Endodermal cell (in vitro differentiated cells): ENCODE measurements at regions not wholly inside any gene's neighbourhood (a gene's known extent, or its start where the extent isn't known, plus 50 kb on each side); places are given as distances from the start of the nearest gene placed in this dataset.

Source experiments
- DNase-seq: peaks from one replicate; pipeline ENCODE4 v3.0.0-alpha.2; 2017
- H3K27ac ChIP-seq: 2 replicates; pipeline ENCODE4 v1.5.1; 2013; ENCODE audit warnings: mild to moderate bottlenecking, low read depth, low read length, moderate library complexity
- H3K27me3 ChIP-seq: 2 replicates; pipeline ENCODE4 v1.6.1; 2013; ENCODE audit warnings: mild to moderate bottlenecking, low read length, moderate library complexity; ENCODE audit not compliant: insufficient read depth, control insufficient read depth, poor library complexity, severe bottlenecking
- H3K36me3 ChIP-seq: 2 replicates; pipeline ENCODE4 v1.7.0; 2013; ENCODE audit warnings: mild to moderate bottlenecking, low read length, moderate library complexity; ENCODE audit not compliant: control insufficient read depth, insufficient read depth
- H3K4me1 ChIP-seq: one replicate; pipeline ENCODE4 v1.7.0; 2013; ENCODE audit warnings: low read length; ENCODE audit not compliant: control insufficient read depth, insufficient read depth
- H3K4me3 ChIP-seq: 2 replicates; pipeline ENCODE4 v1.5.1; 2013; ENCODE audit warnings: mild to moderate bottlenecking, low read length, moderate library complexity
- H3K9ac ChIP-seq: 2 replicates; pipeline ENCODE4 v1.6.1; 2013; ENCODE audit warnings: mild to moderate bottlenecking, low read length, moderate library complexity; ENCODE audit not compliant: poor library complexity, severe bottlenecking; ENCODE audit errors: extremely low read depth
- H3K9me3 ChIP-seq: 2 replicates; pipeline ENCODE4 v1.6.1; 2013; ENCODE audit warnings: mild to moderate bottlenecking, low read length, moderate library complexity; ENCODE audit not compliant: control insufficient read depth
- H3K27ac Mint-ChIP-seq: 2 replicates; pipeline ENCODE4 v1.8.0; 2020; ENCODE audit warnings: mixed read lengths
- H3K27me3 Mint-ChIP-seq: 2 replicates; pipeline ENCODE4 v1.8.0; 2021; ENCODE audit warnings: mild to moderate bottlenecking, mixed read lengths; ENCODE audit not compliant: insufficient read depth
- H3K36me3 Mint-ChIP-seq: 2 replicates; pipeline ENCODE4 v1.8.0; 2020; ENCODE audit warnings: low read depth, mixed read lengths
- H3K4me1 Mint-ChIP-seq: 2 replicates; pipeline ENCODE4 v1.8.0; 2020; ENCODE audit warnings: mixed read lengths
- H3K4me3 Mint-ChIP-seq: 2 replicates; pipeline ENCODE4 v1.8.0; 2020; ENCODE audit warnings: mild to moderate bottlenecking, moderate library complexity, mixed read lengths
- H3K9me3 Mint-ChIP-seq: 2 replicates; pipeline ENCODE4 v1.8.0; 2020; ENCODE audit warnings: mild to moderate bottlenecking, mixed read lengths
- CTCF ChIP-seq: fragments of 200-600 bp; sonication (generic); conservative IDR thresholded peaks from 2 replicates; pipeline ENCODE4 v1.5.0; 2021; ENCODE audit warnings: antibody characterized with exemption, mild to moderate bottlenecking
- WGBS, 2 experiments: methylation state at CpG; one replicate each; pipeline versions ENCODE4 v1.1.5 to v1.1.7; 2013; ENCODE audit warnings: missing lambda C conversion rate in 2 of 2, mixed read lengths in 1 of 2; ENCODE audit not compliant: insufficient coverage in 1 of 2, insufficient read length in 1 of 2; 5-methylcytosine and 5-hydroxymethylcytosine counted together

DNA sequence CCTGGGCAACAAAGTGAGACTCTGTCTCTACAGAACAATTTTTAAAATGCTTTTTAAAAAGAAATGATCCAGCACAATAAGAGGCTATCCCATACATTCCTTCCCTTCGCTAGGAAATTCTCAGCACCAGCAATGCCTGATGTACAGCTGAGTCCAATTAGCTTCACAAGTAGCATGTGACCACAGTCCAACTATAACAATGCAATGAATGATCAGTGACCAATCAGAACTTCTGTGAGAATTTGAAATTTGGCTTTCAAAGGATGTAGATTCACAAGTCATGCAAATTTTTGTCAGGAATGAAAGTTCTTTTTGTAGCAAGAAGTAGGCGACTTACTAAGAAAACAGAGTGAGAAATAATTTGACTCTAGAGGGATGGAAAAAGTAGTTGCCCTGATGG lies 278.5 kb upstream of the UGT8 start:
- Histone ChIP-seq H3K9me3 (peaks cover 10% of the 10 kb centered on the region), H3K4me3 (no peak overlapping the region), H3K4me1 (no peaks in the 10 kb centered on the region), H3K27me3 (no peaks in the 10 kb centered on the region), H3K27ac (no peak overlapping the region), H3K9ac (no peak overlapping the region), H3K36me3 (no peaks in the 10 kb centered on the region)
- H3K27me3 Mint-ChIP-seq, result no peaks in the 10 kb centered on the region
- H3K36me3 Mint-ChIP-seq, result no peaks in the 10 kb centered on the region
- H3K4me3 Mint-ChIP-seq, result no peak overlapping the region
- WGBS, 2 experiments, result 96 to 100% methylated on average over 2 of the region's 2 CpGs
- no peak overlapping the region for H3K27ac Mint-ChIP-seq
- H3K9me3 Mint-ChIP-seq, result peaks cover 2% of the 10 kb centered on the region
- no peak for DNase-seq
- TF ChIP-seq CTCF, result no peak
- peaks cover 19% of the 10 kb centered on the region for H3K4me1 Mint-ChIP-seq

DNA sequence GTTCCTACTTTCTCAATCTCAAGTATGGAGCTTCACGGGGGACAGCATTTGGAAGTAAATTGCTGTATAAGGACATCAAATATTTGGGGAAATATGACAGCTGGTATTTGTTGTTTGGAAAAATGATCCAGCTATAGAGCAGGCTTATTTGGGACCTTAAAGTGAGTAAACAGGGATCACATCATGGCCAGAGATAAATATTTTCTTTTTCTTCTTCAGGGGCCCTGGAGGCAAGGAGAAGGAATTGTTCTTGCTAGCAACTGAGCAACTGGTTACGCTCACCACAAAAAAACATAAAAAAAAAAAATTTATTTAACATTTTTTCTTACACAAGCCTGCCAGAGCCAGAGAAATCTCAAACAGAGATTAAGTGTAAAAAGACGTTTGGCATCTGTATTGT lies 277.2 kb upstream of the UGT8 start:
- no peaks in the 10 kb centered on the region for H3K9me3 Mint-ChIP-seq
- Histone ChIP-seq H3K36me3 (no peaks in the 10 kb centered on the region), H3K9me3 (peaks cover 10% of the 10 kb centered on the region), H3K4me1 (peaks cover 1% of the 10 kb centered on the region), H3K27ac (no peak overlapping the region), H3K4me3 (no peak overlapping the region), H3K9ac (no peak overlapping the region), H3K27me3 (no peaks in the 10 kb centered on the region)
- no peaks in the 10 kb centered on the region for H3K36me3 Mint-ChIP-seq
- no peak overlapping the region for H3K27ac Mint-ChIP-seq
- DNase-seq, result no peak
- H3K4me1 Mint-ChIP-seq, result peaks cover 25% of the 10 kb centered on the region
- WGBS, 2 experiments, result 95% methylated on average over 3 of the region's 3 CpGs; no CpG with 5 or more reads in 1 of the 2 experiments
- H3K27me3 Mint-ChIP-seq, result no peaks in the 10 kb centered on the region
- no peak overlapping the region for H3K4me3 Mint-ChIP-seq
- no peak for TF ChIP-seq CTCF

- DNase-seq, result no peak
- Histone ChIP-seq H3K27me3 (no peaks in the 10 kb centered on the region), H3K4me1 (peaks cover 13% of the 10 kb centered on the region), H3K36me3 (no peaks in the 10 kb centered on the region), H3K9ac (no peak overlapping the region), H3K27ac (no peak overlapping the region), H3K4me3 (no peak overlapping the region), H3K9me3 (peaks cover 10% of the 10 kb centered on the region)
- 61 to 63% methylated on average over 3 of the region's 3 CpGs for WGBS, 2 experiments
- H3K36me3 Mint-ChIP-seq, result no peaks in the 10 kb centered on the region
- TF ChIP-seq CTCF, result no peak
- no peak overlapping the region for H3K4me3 Mint-ChIP-seq
- H3K9me3 Mint-ChIP-seq, result no peaks in the 10 kb centered on the region
- H3K4me1 Mint-ChIP-seq, result peaks cover 31% of the 10 kb centered on the region
- H3K27ac Mint-ChIP-seq, result no peak overlapping the region
- no peaks in the 10 kb centered on the region for H3K27me3 Mint-ChIP-seq
Measured at GRCh38 chr4:114323841-114324240, 274.8 kb upstream of the UGT8 start.
